ENCODE measurements at regions not wholly inside any gene's neighbourhood (a gene's known extent, or its start where the extent isn't known, plus 50 kb on each side); places are given as distances from the start of the nearest gene placed in this dataset.

DNA sequence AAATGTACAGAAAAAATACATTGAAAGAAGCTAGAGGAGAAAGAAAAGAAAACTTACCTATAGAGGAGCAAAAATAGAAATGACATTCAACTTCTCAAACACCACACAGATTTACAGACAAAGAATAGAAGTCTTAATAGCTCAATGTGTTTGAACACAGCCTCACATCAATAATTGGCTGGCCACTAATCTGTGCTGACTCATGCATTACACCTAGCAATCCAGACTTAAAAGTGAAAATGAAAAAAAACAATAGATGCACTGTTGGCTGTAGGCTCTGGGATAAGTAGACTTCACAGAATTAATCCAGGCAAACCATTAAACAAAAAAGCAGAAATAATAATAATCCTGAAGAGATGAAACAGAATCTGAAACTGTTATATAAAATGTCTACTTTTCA, 961.3 kb upstream of the CELF4 start:
- intact Hi-C loops (cut with DNase I; ENCODE audit: low total_unique reads), result no loop called here
- no peaks in the 10 kb centered on the region for H3K36me3 ChIP-seq (ENCODE audit: low read depth, missing control alignments)
- no peak overlapping the region for H3K4me3 ChIP-seq
- DNase-seq, result no peak
- H3K27ac ChIP-seq, result no peak overlapping the region
- TF ChIP-seq CTCF (IDR thresholded peaks at IDR 0.05) (no peak), POLR2A (IDR thresholded peaks at IDR 0.05) (no peak)
- no peaks in the 10 kb centered on the region for H3K4me1 ChIP-seq
- no peaks in the 10 kb centered on the region for H3K27me3 ChIP-seq
- H3K9me3 ChIP-seq, result no peaks in the 10 kb centered on the region

DNA sequence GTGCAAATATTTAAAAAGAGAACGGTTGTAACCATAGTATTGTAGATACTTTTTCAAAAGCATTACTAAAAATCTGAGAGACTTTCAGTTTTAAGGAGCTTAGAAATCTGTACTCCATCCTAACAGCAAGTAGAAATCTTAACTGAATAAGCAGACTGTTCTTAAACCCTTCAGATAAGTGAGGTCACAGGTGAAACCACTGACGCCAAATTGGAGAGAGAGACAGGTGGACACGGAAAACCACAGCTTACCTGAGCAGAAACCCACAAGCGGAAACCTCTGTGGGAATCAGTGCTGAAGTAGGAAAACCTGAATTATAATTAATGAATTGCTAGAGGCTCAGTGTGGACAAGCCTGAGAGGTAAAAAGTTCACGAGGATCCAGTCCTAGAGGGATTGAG, 959.4 kb upstream of the CELF4 start:
- Histone ChIP-seq H3K36me3 (ENCODE audit: low read depth, missing control alignments) (no peaks in the 10 kb centered on the region), H3K9me3 (no peaks in the 10 kb centered on the region), H3K4me3 (no peak overlapping the region), H3K4me1 (no peaks in the 10 kb centered on the region), H3K27me3 (no peaks in the 10 kb centered on the region), H3K27ac (no peak overlapping the region)
- 59 to 66% methylated on average over 5 of the region's 5 CpGs for WGBS, 2 donors
- no peak for TF ChIP-seq CTCF (IDR thresholded peaks at IDR 0.05)
- no peak for TF ChIP-seq POLR2A (IDR thresholded peaks at IDR 0.05)
- no peak for DNase-seq
- intact Hi-C loops (cut with DNase I; ENCODE audit: low total_unique reads), result no loop called here

DNA sequence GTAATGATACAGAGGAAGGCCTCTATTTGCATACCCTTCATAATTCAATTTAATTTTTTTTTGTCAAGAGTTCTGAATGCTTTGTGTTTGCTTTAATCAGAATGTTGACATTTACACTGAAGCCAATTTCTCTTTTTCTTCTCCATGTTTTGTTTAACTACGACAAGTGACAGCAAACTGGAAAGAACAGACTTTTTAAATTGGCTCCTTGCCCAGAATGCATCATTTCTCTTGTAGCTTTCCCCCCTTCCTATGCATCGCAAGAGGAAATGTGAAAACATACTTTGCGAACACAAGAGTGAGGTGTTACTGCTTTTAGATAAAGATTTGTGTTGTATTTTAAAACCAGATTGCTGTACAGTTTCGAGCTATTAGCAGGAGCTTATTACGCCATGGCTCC, 955.2 kb upstream of the CELF4 start:
- intact Hi-C loops (cut with DNase I; ENCODE audit: low total_unique reads), result no loop called here
- Histone ChIP-seq H3K27me3 (no peaks in the 10 kb centered on the region), H3K36me3 (ENCODE audit: low read depth, missing control alignments) (no peaks in the 10 kb centered on the region), H3K27ac (no peak overlapping the region), H3K9me3 (no peaks in the 10 kb centered on the region), H3K4me3 (no peak overlapping the region), H3K4me1 (no peaks in the 10 kb centered on the region)
- DNase-seq, result no peak
- 68 to 73% methylated on average over 5 of the region's 5 CpGs for WGBS, 2 donors
- no peak for TF ChIP-seq POLR2A (IDR thresholded peaks at IDR 0.05)
- no peak for TF ChIP-seq CTCF (IDR thresholded peaks at IDR 0.05)

- Histone ChIP-seq H3K27me3 (no peaks in the 10 kb centered on the region), H3K4me1 (no peaks in the 10 kb centered on the region), H3K36me3 (ENCODE audit: low read depth, missing control alignments) (no peaks in the 10 kb centered on the region), H3K4me3 (no peak overlapping the region), H3K27ac (no peak overlapping the region), H3K9me3 (no peaks in the 10 kb centered on the region)
- no peak for DNase-seq
- intact Hi-C loops (cut with DNase I; ENCODE audit: low total_unique reads), result no loop called here
- WGBS, 2 donors, result 76 to 81% methylated on average over 1 of the region's 1 CpG
- TF ChIP-seq CTCF (IDR thresholded peaks at IDR 0.05) (no peak), POLR2A (IDR thresholded peaks at IDR 0.05) (no peak)
Measured at GRCh38 chr18:38502539-38502938, 936.9 kb upstream of the CELF4 start.

GRCh38 chr18:38497266-38497665, 931.7 kb upstream of the CELF4 start:
- Histone ChIP-seq H3K27ac (no peak overlapping the region), H3K27me3 (no peaks in the 10 kb centered on the region), H3K4me1 (no peaks in the 10 kb centered on the region), H3K9me3 (no peaks in the 10 kb centered on the region), H3K4me3 (no peak overlapping the region), H3K36me3 (ENCODE audit: low read depth, missing control alignments) (no peaks in the 10 kb centered on the region)
- DNase-seq, result no peak
- TF ChIP-seq CTCF (IDR thresholded peaks at IDR 0.05), result no peak
- no peak for TF ChIP-seq POLR2A (IDR thresholded peaks at IDR 0.05)
- 47 to 58% methylated on average over 2 of the region's 2 CpGs for WGBS, 2 donors
- intact Hi-C loops (cut with DNase I; ENCODE audit: low total_unique reads), result no loop called here

All from testis (tissue), 2 donors.